ENCODE measurements at regions not wholly inside any gene's neighbourhood (a gene's known extent, or its start where the extent isn't known, plus 50 kb on each side); places are given as distances from the start of the nearest gene placed in this dataset.

- Histone ChIP-seq H3K9ac (no peak overlapping the region), H3K4me1 (peaks cover under 1% of the 10 kb centered on the region), H3K4me2 (no peak overlapping the region), H3K4me3 (no peak overlapping the region), H3K27ac (no peak overlapping the region), H3K27me3 (no peaks in the 10 kb centered on the region), H3K79me2 (ENCODE audit: low read depth) (no peaks in the 10 kb centered on the region), H4K20me1 (ENCODE audit: low read depth) (no peaks in the 10 kb centered on the region), H3K9me3 (ENCODE audit: low read depth) (no peaks in the 10 kb centered on the region), H3K36me3 (no peaks in the 10 kb centered on the region), H2AFZ (replicated peaks) (no peak overlapping the region), H3F3A (ENCODE audit: low read depth) (no peaks in the 10 kb centered on the region)
- H3K4me1 Mint-ChIP-seq: peaks cover 2% of the 10 kb centered on the region
- H3K4me3 Mint-ChIP-seq: no peak overlapping the region
- no peak overlapping the region for H3K27ac Mint-ChIP-seq
- H3K9me3 Mint-ChIP-seq: no peaks in the 10 kb centered on the region
- no peak for TF ChIP-seq EZH2 (IDR thresholded peaks at IDR 0.05)
- TF ChIP-seq CTCF (IDR thresholded peaks at IDR 0.05): no peak
- H3K36me3 Mint-ChIP-seq: no peaks in the 10 kb centered on the region
- no peak for DNase-seq (ENCODE audit: low spot score)
- H3K27me3 Mint-ChIP-seq (ENCODE audit: insufficient read depth, low read depth): peaks cover 5% of the 10 kb centered on the region
Observed at GRCh38 chr13:31421756-31422155, 222.0 kb downstream of the B3GLCT start.

- Histone ChIP-seq H3K9me3 (ENCODE audit: low read depth) (no peaks in the 10 kb centered on the region), H3F3A (ENCODE audit: low read depth) (no peaks in the 10 kb centered on the region), H3K27ac (no peak overlapping the region), H4K20me1 (ENCODE audit: low read depth) (no peaks in the 10 kb centered on the region), H2AFZ (replicated peaks) (peak overlapping the region; percentile 43), H3K9ac (no peak overlapping the region), H3K79me2 (ENCODE audit: low read depth) (no peaks in the 10 kb centered on the region), H3K4me2 (no peak overlapping the region), H3K4me1 (no peaks in the 10 kb centered on the region), H3K27me3 (no peaks in the 10 kb centered on the region), H3K36me3 (no peaks in the 10 kb centered on the region), H3K4me3 (no peak overlapping the region)
- TF ChIP-seq EZH2 (IDR thresholded peaks at IDR 0.05) (no peak), CTCF (IDR thresholded peaks at IDR 0.05) (peak; percentile 95), EZH2phosphoT487 (IDR thresholded peaks at IDR 0.05) (no peak)
- H3K36me3 Mint-ChIP-seq: no peaks in the 10 kb centered on the region
- H3K4me1 Mint-ChIP-seq: peaks cover 2% of the 10 kb centered on the region
- no peak overlapping the region for H3K27ac Mint-ChIP-seq
- no peak overlapping the region for H3K4me3 Mint-ChIP-seq
- DNase-seq (ENCODE audit: low spot score): peak; percentile 85
- no peaks in the 10 kb centered on the region for H3K9me3 Mint-ChIP-seq
- peaks cover 5% of the 10 kb centered on the region for H3K27me3 Mint-ChIP-seq (ENCODE audit: insufficient read depth, low read depth)
Observed at GRCh38 chr13:31424130-31424729, 224.5 kb downstream of the B3GLCT start.

- no peaks in the 10 kb centered on the region for H3K9me3 Mint-ChIP-seq
- Histone ChIP-seq H4K20me1 (ENCODE audit: low read depth) (no peaks in the 10 kb centered on the region), H3K79me2 (ENCODE audit: low read depth) (no peaks in the 10 kb centered on the region), H3K27ac (no peak overlapping the region), H2AFZ (replicated peaks) (no peak overlapping the region), H3K4me1 (no peaks in the 10 kb centered on the region), H3K4me2 (no peak overlapping the region), H3K9me3 (ENCODE audit: low read depth) (no peaks in the 10 kb centered on the region), H3K9ac (no peak overlapping the region), H3F3A (ENCODE audit: low read depth) (no peaks in the 10 kb centered on the region), H3K27me3 (no peaks in the 10 kb centered on the region), H3K4me3 (no peak overlapping the region), H3K36me3 (no peaks in the 10 kb centered on the region)
- no peaks in the 10 kb centered on the region for H3K36me3 Mint-ChIP-seq
- TF ChIP-seq EZH2phosphoT487 (IDR thresholded peaks at IDR 0.05) (no peak), CTCF (IDR thresholded peaks at IDR 0.05) (no peak), EZH2 (IDR thresholded peaks at IDR 0.05) (no peak)
- H3K27me3 Mint-ChIP-seq (ENCODE audit: insufficient read depth, low read depth): peaks cover 5% of the 10 kb centered on the region
- H3K4me1 Mint-ChIP-seq: peaks cover 2% of the 10 kb centered on the region
- no peak overlapping the region for H3K27ac Mint-ChIP-seq
- H3K4me3 Mint-ChIP-seq: no peak overlapping the region
- no peak for DNase-seq (ENCODE audit: low spot score)
Observed at GRCh38 chr13:31426395-31426794, 226.6 kb downstream of the B3GLCT start.

Measured in neural progenitor cell (in vitro differentiated cells).